IMR-90 (cell line): ENCODE measurements at regions not wholly inside any gene's neighbourhood (a gene's known extent, or its start where the extent isn't known, plus 50 kb on each side); places are given as distances from the start of the nearest gene placed in this dataset.

ENCODE experiments used
- ATAC-seq: fragments of 200-7000 bp; cut with Tn5 transposase; 2 replicates; pipeline ENCODE4 v1.9.1; 2020; ENCODE audit warnings: low read depth, mild to moderate bottlenecking, moderate library complexity
- BruUV-seq: library from RNA; stranded (reverse); fragments of 400-500 nt; replicated peaks from 2 replicates; lab custom pipeline; 2021; lab: Mats Ljungman, UMichigan
- CTCF ChIA-PET: fragments of 300-600 bp; formaldehyde crosslinking; extraction: SDS; loops from one replicate; lab custom pipeline; 2021; ENCODE audit warnings: antibody characterized with exemption; lab: Yijun Ruan, JAX
- POLR2A ChIA-PET: fragments of 300-600 bp; sonication (Branson Sonifier 250); formaldehyde crosslinking; loops from one replicate; lab custom pipeline; 2022; ENCODE audit warnings: antibody characterized with exemption; ENCODE audit not compliant: unreplicated experiment; lab: Charles Lee
- DNase-seq: peaks from one replicate; pipeline ENCODE4 v3.0.0; 2013
- H2AFZ ChIP-seq: replicated peaks from 2 replicates; pipeline ENCODE3; 2013; ENCODE audit warnings: low read length, mild to moderate bottlenecking; ENCODE audit not compliant: poor library complexity
- H2AK5ac ChIP-seq: 2 replicates; pipeline ENCODE4 v1.6.1; 2013; ENCODE audit warnings: low read depth, low read length, inconsistent platforms
- H2AK9ac ChIP-seq: replicated peaks from 2 replicates; pipeline ENCODE3; 2013; ENCODE audit warnings: mild to moderate bottlenecking, low read depth, low read length, moderate library complexity; ENCODE audit not compliant: poor library complexity
- H2BK120ac ChIP-seq: 2 replicates; pipeline ENCODE4 v1.6.1; 2013; ENCODE audit warnings: low read depth, low read length, inconsistent platforms
- H2BK15ac ChIP-seq: 3 replicates; pipeline ENCODE4 v1.6.1; 2013; ENCODE audit warnings: low read depth, low read length, inconsistent platforms
- H2BK20ac ChIP-seq: 2 replicates; pipeline ENCODE4 v1.6.1; 2013; ENCODE audit warnings: low read depth, mild to moderate bottlenecking, inconsistent platforms, low read length, moderate library complexity
- H2BK5ac ChIP-seq: 2 replicates; pipeline ENCODE4 v1.6.1; 2013; ENCODE audit warnings: mild to moderate bottlenecking, low read depth, low read length, inconsistent platforms; ENCODE audit not compliant: poor library complexity, severe bottlenecking
- H3K14ac ChIP-seq: replicated peaks from 2 replicates; pipeline ENCODE4 v1.6.1; 2013; ENCODE audit warnings: low read depth, low read length, inconsistent platforms
- H3K18ac ChIP-seq: 2 replicates; pipeline ENCODE4 v1.6.1; 2013; ENCODE audit warnings: low read depth, low read length, control low read depth
- H3K23ac ChIP-seq: 2 replicates; pipeline ENCODE4 v1.6.1; 2013; ENCODE audit warnings: low read depth, low read length, inconsistent platforms
- H3K27ac ChIP-seq: 2 replicates; pipeline ENCODE4 v1.5.1; 2013; ENCODE audit warnings: mild to moderate bottlenecking, control low read depth, low read length; ENCODE audit not compliant: insufficient read depth
- H3K27me3 ChIP-seq: 2 replicates; pipeline ENCODE4 v1.6.1; 2013; ENCODE audit warnings: low read length; ENCODE audit not compliant: control insufficient read depth, insufficient read depth
- H3K36me3 ChIP-seq: 2 replicates; pipeline ENCODE4 v1.6.1; 2013; ENCODE audit warnings: low read length, mixed read lengths; ENCODE audit not compliant: control insufficient read depth, insufficient read depth
- H3K4ac ChIP-seq: 2 replicates; pipeline ENCODE4 v1.6.1; 2013; ENCODE audit warnings: low read depth, low read length, inconsistent platforms
- H3K4me1 ChIP-seq: 2 replicates; pipeline ENCODE4 v1.6.1; 2013; ENCODE audit warnings: low read length, mixed read lengths; ENCODE audit not compliant: control insufficient read depth, insufficient read depth
- H3K4me2 ChIP-seq: 2 replicates; pipeline ENCODE4 v1.6.1; 2013; ENCODE audit warnings: low read depth, mild to moderate bottlenecking, control low read depth, low read length, moderate library complexity
- H3K4me3 ChIP-seq: 2 replicates; pipeline ENCODE4 v1.5.1; 2013; ENCODE audit warnings: low read depth, mild to moderate bottlenecking, control low read depth, low read length, moderate library complexity; ENCODE audit not compliant: insufficient read depth
- H3K56ac ChIP-seq: 2 replicates; pipeline ENCODE4 v1.6.1; 2013; ENCODE audit warnings: low read length, inconsistent platforms; ENCODE audit not compliant: insufficient read depth; ENCODE audit errors: extremely low read depth
- H3K79me1 ChIP-seq, 2 experiments: 2 replicates each; pipeline ENCODE4 v1.6.1; 2013; ENCODE audit warnings: low read length in 2 of 2, inconsistent platforms in 1 of 2, low read depth in 1 of 2
- H3K9ac ChIP-seq: 2 replicates; pipeline ENCODE4 v1.6.1; 2013; ENCODE audit warnings: low read depth, low read length, control low read depth
- H3K9me1 ChIP-seq: 2 replicates; pipeline ENCODE4 v1.6.1; 2013; ENCODE audit warnings: low read length, inconsistent platforms; ENCODE audit not compliant: insufficient read depth
- H3K9me3 ChIP-seq: 2 replicates; pipeline ENCODE4 v1.6.1; 2013; ENCODE audit warnings: low read length; ENCODE audit not compliant: control insufficient read depth, insufficient read depth
- H4K20me1 ChIP-seq: 2 replicates; pipeline ENCODE4 v1.6.1; 2013; ENCODE audit warnings: low read length, inconsistent platforms; ENCODE audit not compliant: insufficient read depth
- H4K5ac ChIP-seq: 2 replicates; pipeline ENCODE4 v1.6.1; 2013; ENCODE audit warnings: mild to moderate bottlenecking, low read depth, low read length, control low read depth
- H4K8ac ChIP-seq, 2 experiments: 2 replicates each; pipeline ENCODE4 v1.6.1; 2013; ENCODE audit warnings: low read depth in 2 of 2, low read length in 2 of 2, control low read depth in 1 of 2, inconsistent platforms in 1 of 2
- H4K91ac ChIP-seq: 2 replicates; pipeline ENCODE4 v1.6.1; 2013; ENCODE audit warnings: low read depth, low read length, inconsistent platforms; ENCODE audit not compliant: insufficient read depth
- BHLHE40 ChIP-seq: fragments of 150-350 bp; IDR thresholded peaks from 2 replicates; pipeline ENCODE4 v1.6.1; 2016; ENCODE audit warnings: mild to moderate bottlenecking, low read depth, low read length
- CEBPB ChIP-seq: IDR thresholded peaks from 2 replicates; pipeline ENCODE4 v1.6.1; 2012; ENCODE audit warnings: low read depth, low read length, improper control_type of control experiment
- CHD1 ChIP-seq: IDR thresholded peaks from 2 replicates; pipeline ENCODE4 v1.6.1; 2012; ENCODE audit warnings: low read depth, low read length, improper control_type of control experiment
- FOS ChIP-seq: fragments of 150-350 bp; IDR thresholded peaks from 2 replicates; pipeline ENCODE4 v1.6.1; 2016; ENCODE audit warnings: low read depth, low read length
- NFE2L2 ChIP-seq: fragments of 150-350 bp; IDR thresholded peaks from 2 replicates; pipeline ENCODE4 v1.6.1; 2016; ENCODE audit warnings: low read depth, mild to moderate bottlenecking, low read length
- RCOR1 ChIP-seq: IDR thresholded peaks from 2 replicates; pipeline ENCODE4 v1.6.1; 2012; ENCODE audit warnings: mild to moderate bottlenecking, low read length, improper control_type of control experiment; ENCODE audit not compliant: insufficient replicate concordance
- WGBS, 2 experiments: methylation state at CpG; one replicate each; pipeline versions ENCODE4 v1.1.5 to v1.1.7; 2013; ENCODE audit warnings: missing lambda C conversion rate in 2 of 2; ENCODE audit not compliant: insufficient read length in 1 of 2; ENCODE audit errors: extremely low coverage in 2 of 2; 5-methylcytosine and 5-hydroxymethylcytosine counted together
- dilution Hi-C: fragments of 300-500 bp; cut with HindIII; formaldehyde crosslinking; loops from one replicate; pipeline ENCODE4 v1.14.3; 2018; ENCODE audit warnings: low sequenced_read_pairs; ENCODE audit not compliant: unreplicated experiment
- in situ Hi-C: fragments of 300-500 bp; cut with MboI; formaldehyde crosslinking; loops from 3 replicates; pipeline ENCODE4 v1.14.3; 2019; ENCODE audit warnings: low sequenced_read_pairs, inconsistent platforms, mixed read lengths
- intact Hi-C: fragments of 100-400 bp; cut with micrococcal nuclease; formaldehyde crosslinking; loops from 2 replicates; pipeline ENCODE4 v1.10.0; 2022
- TF ChIP-seq, protein P1 (sequence below): fragments of 150-350 bp; IDR thresholded peaks from 2 replicates; pipeline ENCODE4 v1.6.1; 2017; ENCODE audit warnings: mild to moderate bottlenecking, antibody characterized with exemption, low read length, low read depth

DNA sequence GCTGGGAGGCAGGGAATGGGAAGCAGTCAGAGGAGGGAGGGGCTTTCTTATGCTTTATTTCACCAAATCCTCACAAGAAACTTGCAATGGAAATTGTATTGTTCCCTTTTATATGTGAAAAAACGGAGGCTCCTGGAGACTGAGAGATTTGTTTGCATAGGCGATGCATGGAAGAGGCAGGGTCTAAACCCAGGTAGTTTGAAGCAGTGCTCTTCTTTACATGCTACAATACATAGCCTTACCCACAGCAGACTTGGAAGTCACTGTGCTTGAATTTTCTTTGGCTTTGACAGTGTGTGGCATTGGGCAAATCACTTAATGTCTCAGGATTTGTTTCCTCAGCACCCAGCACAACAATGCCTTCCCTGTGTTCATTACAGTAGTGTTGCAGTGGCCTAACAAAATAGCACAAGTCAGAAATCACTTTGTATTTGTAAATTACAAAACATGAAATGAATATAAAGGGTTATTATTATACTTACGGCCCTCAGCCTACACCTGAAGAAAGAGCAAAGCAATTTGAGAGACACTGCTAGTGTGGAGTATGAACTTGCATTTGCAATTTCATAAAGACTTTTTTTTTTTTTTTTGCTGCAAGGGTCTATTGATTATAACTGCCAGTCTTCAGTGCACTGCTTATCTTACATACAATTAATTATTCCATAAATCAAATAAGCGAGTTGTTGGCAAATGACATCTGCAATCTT lies 646.4 kb upstream of the KCNMB2 start:
- intact Hi-C loops = no loop called here
- dilution Hi-C loops = no loop called here

More for the DNA sequence above, 646.4 kb upstream of the KCNMB2 start:
- no peak overlapping the region for H2BK20ac ChIP-seq
- H3K23ac ChIP-seq = no peak overlapping the region
- H3K27ac ChIP-seq = no peak overlapping the region
- no peaks in the 10 kb centered on the region for H3K9me1 ChIP-seq
- ChIA-PET CTCF (interaction anchor here (0.7 kb wide), 1 partner anchor 1064 kb away, joined by 4 read pairs; no protein-coding TSS in a partner anchor), POLR2A (no interaction called here)
- H3K56ac ChIP-seq = no peak overlapping the region
- no peaks in the 10 kb centered on the region for H3K9me3 ChIP-seq
- H2BK15ac ChIP-seq = no peak overlapping the region
- no CpG with 5 or more reads among the region's 4 CpGs for WGBS, 2 experiments
- H3K4me1 ChIP-seq = peaks cover 2% of the 10 kb centered on the region; the same call in 1 of the 2 replicates
- H3K36me3 ChIP-seq = no peaks in the 10 kb centered on the region
- no peak overlapping the region for H3K9ac ChIP-seq
- H3K18ac ChIP-seq = no peak overlapping the region
- no peak overlapping the region for H4K5ac ChIP-seq
- no peak overlapping the region for H2AK5ac ChIP-seq
- ATAC-seq = no peak
- no peaks in the 10 kb centered on the region for H3K79me1 ChIP-seq
- H2AK9ac ChIP-seq = no peak overlapping the region
- H3K4me3 ChIP-seq = no peak overlapping the region
- H3K4me2 ChIP-seq = no peak overlapping the region
- H3K4ac ChIP-seq = no peak overlapping the region
- no peak overlapping the region for H3K14ac ChIP-seq
- TF ChIP-seq CHD1 (no peak), RCOR1 (no peak), BHLHE40 (no peak), CEBPB (no peak), FOS (no peak), NFE2L2 (no peak)
- TF ChIP-seq, protein P1, sequence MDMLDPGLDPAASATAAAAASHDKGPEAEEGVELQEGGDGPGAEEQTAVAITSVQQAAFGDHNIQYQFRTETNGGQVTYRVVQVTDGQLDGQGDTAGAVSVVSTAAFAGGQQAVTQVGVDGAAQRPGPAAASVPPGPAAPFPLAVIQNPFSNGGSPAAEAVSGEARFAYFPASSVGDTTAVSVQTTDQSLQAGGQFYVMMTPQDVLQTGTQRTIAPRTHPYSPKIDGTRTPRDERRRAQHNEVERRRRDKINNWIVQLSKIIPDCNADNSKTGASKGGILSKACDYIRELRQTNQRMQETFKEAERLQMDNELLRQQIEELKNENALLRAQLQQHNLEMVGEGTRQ = no peak
- no peak overlapping the region for H2AFZ ChIP-seq
- H3K27me3 ChIP-seq = no peaks in the 10 kb centered on the region
- DNase-seq = no peak
- H2BK5ac ChIP-seq = no peak overlapping the region
- in situ Hi-C loops = no loop called here
- no peak overlapping the region for H2BK120ac ChIP-seq
- no peak overlapping the region for H4K91ac ChIP-seq
- no peaks in the 10 kb centered on the region for H4K20me1 ChIP-seq
- no peak overlapping the region for H4K8ac ChIP-seq
- BruUV-seq = no TSS peak
